OCI-M1 (cell line): ENCODE measurements at regions not wholly inside any gene's neighbourhood (a gene's known extent, or its start where the extent isn't known, plus 50 kb on each side); places are given as distances from the start of the nearest gene placed in this dataset.
"Not testable (repeated sequence)": the region's sequence is repeated elsewhere in the genome, so short reads cannot be mapped to it uniquely, and the experiment has no call there.

Experiments used
- DNase-seq: peaks from one replicate; lab custom pipeline; 2025; lab: John Stamatoyannopoulos, UW

- DNase-seq, result not testable (repeated sequence)
Measured at GRCh38 chr13:44704811-44705210, 128.7 kb upstream of the TSC22D1 start.

GRCh38 chr13:44703371-44703770 lies 127.2 kb upstream of the TSC22D1 start:
- no peak for DNase-seq

GRCh38 chr13:44698066-44698465 lies 121.9 kb upstream of the TSC22D1 start:
- DNase-seq, result no peak

DNA sequence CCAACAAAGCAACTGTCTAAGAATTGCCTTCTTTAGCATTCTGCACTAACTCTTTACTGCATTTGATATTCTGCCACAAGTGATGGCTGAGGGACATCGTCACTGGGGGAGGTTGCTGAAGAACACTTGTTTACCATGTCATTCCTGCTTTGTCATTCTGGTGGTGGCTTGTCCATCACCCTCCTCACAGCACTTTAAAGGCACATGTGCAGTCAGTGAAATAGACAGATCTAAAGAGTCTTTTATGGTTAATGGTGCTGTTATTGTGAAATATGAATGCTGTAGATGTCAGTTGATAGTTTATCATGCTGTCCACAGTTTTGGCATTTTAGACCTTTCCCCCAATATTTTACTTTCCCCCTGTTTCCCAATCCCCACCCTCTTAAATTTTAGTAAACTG lies 120.9 kb upstream of the TSC22D1 start:
- peak; percentile 56 for DNase-seq

DNA sequence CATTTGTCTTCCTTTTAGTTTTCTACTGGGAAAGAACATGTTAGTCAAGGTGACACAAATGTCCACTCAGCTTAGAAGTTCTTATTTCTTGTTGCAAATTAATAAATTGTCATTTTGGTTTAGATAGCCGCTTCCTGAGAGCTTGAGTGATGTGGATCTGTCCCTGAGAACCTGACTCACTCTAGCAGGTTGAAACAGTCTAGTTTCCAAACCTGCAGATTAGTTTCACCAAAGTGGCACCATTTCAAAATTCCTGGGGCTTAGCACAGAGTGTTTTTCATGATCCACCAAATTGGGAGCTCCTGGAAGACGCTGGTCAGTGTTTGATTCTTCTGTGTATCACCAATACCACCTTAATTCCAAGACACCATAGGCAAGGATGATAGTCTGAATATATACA lies 119.4 kb upstream of the TSC22D1 start:
- DNase-seq, result no peak

- no peak for DNase-seq
Measured at GRCh38 chr13:44694842-44695241, 118.7 kb upstream of the TSC22D1 start.

- DNase-seq, result no peak
Measured at GRCh38 chr13:44694291-44694690, 118.2 kb upstream of the TSC22D1 start.

DNA sequence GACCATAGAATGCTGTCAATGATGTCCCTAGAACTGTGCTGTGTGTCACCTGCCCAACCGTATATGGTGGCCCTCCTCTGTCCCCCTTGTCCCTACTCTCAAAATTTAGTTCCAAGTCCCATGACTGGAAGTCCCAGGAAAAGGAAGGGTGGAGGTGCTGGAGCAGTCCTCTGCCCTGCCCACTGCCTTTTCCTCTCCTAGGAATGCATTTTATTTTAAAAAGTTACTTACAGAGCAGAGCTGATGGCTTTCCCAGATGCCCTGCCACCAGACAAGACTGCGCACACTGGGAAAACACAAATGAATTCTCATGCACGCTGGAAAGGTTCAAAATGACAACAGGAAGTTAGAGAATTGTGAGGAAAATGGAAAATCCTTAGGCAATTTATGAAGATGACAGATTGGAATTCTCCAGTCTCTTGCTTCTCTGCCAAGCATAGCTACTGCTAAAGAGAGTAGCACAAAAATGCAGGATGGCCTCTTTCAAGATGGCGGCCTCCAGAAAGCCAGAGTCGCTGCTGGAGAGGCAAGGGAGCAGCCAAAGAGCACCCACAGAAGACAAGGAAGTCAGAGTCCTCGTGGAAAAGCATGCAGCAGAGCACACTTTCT lies 117.1 kb upstream of the TSC22D1 start:
- DNase-seq, result no peak

- DNase-seq, result peak; percentile 47
Measured at GRCh38 chr13:44692173-44692713, 116.1 kb upstream of the TSC22D1 start.

- no peak for DNase-seq
Measured at GRCh38 chr13:44690376-44690775, 114.2 kb upstream of the TSC22D1 start.

DNA sequence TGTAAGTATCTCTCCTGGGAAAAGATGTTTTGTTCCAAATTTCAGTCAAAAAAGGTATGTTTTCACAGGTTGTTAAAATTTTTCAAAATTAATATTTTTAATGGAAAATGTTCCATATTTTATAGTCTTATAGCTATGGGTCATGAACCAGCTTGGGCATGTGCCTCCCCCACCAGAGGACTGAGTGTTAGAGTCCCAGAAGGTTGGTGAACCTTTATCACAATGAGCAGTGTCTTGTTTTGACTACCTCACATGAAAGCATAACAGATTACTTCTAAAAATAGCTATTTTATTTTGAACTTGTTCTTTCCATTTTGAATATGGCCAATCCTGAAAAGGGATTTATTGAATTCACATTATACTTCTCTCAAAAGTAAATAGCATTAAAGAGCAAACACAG lies 112.5 kb upstream of the TSC22D1 start:
- no peak for DNase-seq

DNA sequence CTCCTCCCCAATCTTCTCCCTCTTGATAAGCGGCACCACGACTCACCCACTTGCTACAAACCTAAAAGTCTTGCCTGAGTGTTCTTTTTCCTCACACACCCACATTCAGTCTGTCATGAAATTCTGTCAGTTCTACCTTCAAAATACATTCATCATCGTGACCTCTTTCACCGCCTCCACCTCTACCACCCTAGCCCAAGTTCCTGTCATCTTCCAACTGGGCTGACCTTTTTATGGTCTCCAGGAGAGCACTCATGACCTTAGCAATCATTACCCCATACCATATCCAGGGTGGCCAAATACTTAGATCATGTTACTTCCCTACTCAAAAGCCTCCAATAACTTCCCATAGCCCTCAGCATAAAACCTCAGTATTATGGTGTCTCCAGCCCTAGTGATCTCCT lies 110.4 kb upstream of the TSC22D1 start:
- no peak for DNase-seq

DNA sequence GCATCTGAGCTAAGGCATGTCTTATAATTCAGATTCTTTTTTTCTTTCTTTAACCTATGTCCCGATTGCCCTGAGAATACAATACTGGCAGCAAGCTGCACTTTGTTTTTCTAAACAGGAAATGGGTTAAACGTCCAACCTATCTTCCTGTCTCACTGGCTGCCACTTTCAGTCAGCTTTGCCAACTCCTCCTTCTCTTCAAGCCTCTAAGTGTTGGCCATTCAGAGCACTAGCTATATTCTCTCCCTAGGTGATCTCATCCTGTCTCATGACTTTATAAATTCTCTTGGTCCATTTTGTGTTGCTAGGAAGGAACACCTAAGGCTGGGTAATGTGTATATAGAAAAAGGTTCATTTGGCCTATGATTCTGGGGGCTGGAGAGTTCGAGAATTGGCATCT lies 109.5 kb upstream of the TSC22D1 start:
- no peak for DNase-seq

DNA sequence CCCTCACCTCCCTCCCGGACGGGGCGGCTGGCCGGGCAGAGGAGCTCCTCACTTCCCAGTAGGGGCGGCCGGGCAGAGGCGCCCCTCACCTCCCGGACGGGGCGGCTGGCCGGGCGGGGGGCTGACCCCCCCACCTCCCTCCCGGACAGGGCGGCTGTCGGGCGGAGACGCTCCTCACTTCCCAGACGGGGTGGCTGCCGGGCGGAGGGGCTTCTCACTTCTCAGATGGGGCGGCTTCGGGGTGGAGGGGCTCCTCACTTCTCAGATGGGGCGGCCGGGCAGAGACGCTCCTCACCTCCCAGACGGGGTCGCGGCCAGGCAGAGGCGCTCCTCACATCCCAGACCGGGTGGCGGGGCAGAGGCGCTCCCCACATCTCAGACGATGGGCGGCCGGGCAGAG lies 106.3 kb upstream of the TSC22D1 start:
- DNase-seq, result not testable (repeated sequence)

DNA sequence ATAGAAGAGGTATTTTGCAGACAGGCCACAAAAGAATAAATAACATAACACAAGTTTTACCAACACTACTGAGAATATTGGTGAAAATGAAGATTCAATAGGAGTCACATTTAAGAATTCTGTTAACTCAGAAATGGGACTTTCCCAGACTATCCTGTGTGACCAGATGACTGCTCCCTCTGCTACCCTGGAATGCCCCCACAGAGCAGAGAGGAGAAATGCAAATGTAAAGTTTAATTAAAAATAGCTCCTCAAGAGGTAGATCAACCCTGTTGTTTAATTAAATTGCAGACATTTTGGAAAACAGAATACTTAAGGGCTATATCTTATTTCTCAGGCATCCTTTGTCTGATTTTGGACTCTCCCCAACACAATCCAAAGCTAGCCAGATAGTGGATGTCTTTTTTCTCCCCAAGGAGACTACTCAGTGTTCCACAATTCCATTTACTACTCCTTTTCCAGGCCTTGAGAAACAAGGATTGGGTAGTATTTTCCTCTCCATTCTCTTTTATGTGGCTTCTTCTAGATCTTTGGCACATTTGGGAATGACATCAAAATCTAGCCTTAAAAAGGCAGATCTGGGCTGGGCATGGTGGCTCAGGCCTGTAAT lies 104.7 kb upstream of the TSC22D1 start:
- no peak for DNase-seq

DNA sequence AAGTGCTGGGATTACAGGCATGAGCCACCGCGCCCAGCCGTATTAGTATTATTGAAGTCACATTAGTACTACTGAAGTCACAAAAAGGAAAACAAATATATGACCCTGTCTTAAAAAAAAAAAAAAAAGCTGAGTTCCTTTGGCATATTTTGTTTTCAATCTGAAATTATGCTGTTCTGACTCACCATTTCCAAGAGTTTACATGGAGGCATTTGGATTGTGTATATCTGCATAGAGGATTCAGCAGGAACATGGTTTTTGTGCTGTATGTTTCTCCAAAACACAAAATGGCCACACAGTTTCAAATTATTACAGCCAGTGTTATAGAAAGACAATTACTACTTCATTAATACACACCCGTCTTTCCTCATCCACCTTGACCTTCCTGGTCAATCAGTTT lies 103.5 kb upstream of the TSC22D1 start:
- no peak for DNase-seq

- no peak for DNase-seq
Measured at GRCh38 chr13:44678197-44678596, 102.1 kb upstream of the TSC22D1 start.

DNA sequence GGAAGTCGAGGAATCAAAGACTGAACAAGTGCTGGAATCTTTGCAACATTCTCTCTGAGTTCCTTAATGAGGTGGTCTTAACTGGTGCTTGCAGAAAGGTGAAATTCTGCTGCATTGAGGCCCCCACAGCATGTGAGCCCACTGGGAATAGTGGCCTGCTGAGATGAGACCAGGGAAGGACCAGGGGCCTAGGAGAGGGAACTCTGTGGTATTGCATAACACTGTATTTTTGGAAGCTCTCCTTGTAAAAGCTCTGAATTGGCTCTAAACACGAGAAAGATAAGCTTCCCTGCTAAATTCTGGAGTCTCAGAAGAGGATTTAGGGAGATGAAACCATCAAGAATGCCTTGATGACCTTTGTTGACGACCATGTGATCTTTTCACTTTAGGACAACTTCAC lies 100.4 kb upstream of the TSC22D1 start:
- DNase-seq, result no peak

- DNase-seq, result no peak
Measured at GRCh38 chr13:44669534-44669933, 93.4 kb upstream of the TSC22D1 start.

- DNase-seq, result no peak
Measured at GRCh38 chr13:44668688-44669087, 92.6 kb upstream of the TSC22D1 start.

DNA sequence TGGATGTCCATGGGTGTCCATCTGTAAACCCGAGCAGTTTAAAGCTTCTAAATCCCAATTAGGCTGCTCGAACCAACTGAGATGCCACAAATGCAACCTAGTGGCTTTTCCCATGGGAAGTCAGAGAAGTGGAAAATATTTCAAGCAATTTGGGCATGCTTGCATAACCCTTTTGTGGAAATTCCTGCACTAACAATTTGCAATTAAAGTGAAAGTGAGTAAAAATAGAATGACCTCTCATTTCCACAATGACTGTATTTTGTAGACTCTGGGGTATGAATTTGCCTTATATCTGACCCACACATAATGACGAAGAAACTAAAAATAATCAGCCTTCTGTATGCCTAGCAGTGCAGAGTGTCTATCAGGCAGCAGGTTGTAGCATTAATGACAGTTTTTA lies 91.8 kb upstream of the TSC22D1 start:
- no peak for DNase-seq

GRCh38 chr13:44666538-44666937 lies 90.4 kb upstream of the TSC22D1 start:
- DNase-seq, result peak; percentile 17

GRCh38 chr13:44664308-44664707 lies 88.2 kb upstream of the TSC22D1 start:
- DNase-seq, result no peak

DNA sequence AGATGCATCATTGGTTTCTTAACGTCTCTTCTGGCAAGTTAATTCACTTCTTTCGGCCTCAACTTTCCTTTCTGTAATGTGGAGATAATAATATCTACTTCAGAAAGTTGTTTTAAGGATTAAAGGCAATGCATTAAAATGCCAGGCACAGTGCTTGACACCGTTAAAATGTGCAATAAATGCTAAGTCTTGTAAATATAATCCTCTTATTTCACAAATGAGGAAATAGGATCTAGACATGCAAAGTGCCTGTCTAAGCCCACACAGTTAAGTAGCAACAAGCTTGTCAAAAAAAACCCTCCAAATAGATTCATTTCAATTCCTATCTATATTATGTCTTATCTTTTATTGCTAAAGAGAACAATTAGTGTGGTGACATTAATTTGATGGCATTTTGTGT lies 86.4 kb upstream of the TSC22D1 start:
- DNase-seq, result no peak
